ENCODE measurements at regions not wholly inside any gene's neighbourhood (a gene's known extent, or its start where the extent isn't known, plus 50 kb on each side); places are given as distances from the start of the nearest gene placed in this dataset.
"Not testable (repeated sequence)": the region's sequence is repeated elsewhere in the genome, so short reads cannot be mapped to it uniquely, and the experiment has no call there.

- H3K36me3 ChIP-seq = no peaks in the 10 kb centered on the region
- H3K4me3 ChIP-seq = no peak overlapping the region
- no peak for DNase-seq
- ATAC-seq = no peak
- no peaks in the 10 kb centered on the region for H3K4me1 ChIP-seq
- no peaks in the 10 kb centered on the region for H3K9me3 ChIP-seq
- intact Hi-C loops (cut with DNase I) = no loop called here
- no peaks in the 10 kb centered on the region for H3K27me3 ChIP-seq
- no peak overlapping the region for H3K27ac ChIP-seq
- no peak for TF ChIP-seq CTCF (IDR thresholded peaks at IDR 0.05)
These were observed 396.6 kb downstream of the TAFA4 start for GRCh38 chr3:68535782-68536181.

- intact Hi-C loops (cut with DNase I) = no loop called here
These were observed 409.0 kb downstream of the TAFA4 start for GRCh38 chr3:68523330-68523729.

DNA sequence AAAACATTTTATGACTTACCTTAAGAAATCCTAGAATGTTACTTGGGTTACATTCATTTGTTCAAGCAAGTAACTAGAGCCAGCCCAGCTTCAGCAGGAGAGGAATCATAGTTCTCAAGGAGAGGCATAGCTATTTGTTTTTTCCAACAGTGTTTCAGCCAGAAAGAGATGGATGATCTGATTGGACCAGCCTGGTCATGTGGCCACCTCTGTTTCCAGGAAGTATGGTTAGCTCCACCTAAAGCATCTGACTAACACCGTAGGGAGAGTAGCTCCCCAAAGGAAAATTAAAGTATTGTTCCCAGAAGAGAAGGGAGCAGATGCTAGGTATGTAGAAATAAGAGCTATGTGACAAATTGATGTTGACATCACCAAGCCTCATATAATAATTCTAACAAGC, 417.1 kb downstream of the TAFA4 start:
- no peaks in the 10 kb centered on the region for H3K36me3 ChIP-seq
- no peak for DNase-seq
- intact Hi-C loops (cut with DNase I) = no loop called here
- no peaks in the 10 kb centered on the region for H3K27me3 ChIP-seq
- H3K4me3 ChIP-seq = no peak overlapping the region
- ATAC-seq = no peak
- no peaks in the 10 kb centered on the region for H3K4me1 ChIP-seq
- H3K9me3 ChIP-seq = no peaks in the 10 kb centered on the region
- no peak overlapping the region for H3K27ac ChIP-seq
- no peak for TF ChIP-seq CTCF (IDR thresholded peaks at IDR 0.05)

More at GRCh38 chr3:68523330-68523729, 409.0 kb downstream of the TAFA4 start:
- Histone ChIP-seq H3K27ac (no peak overlapping the region), H3K36me3 (no peaks in the 10 kb centered on the region), H3K9me3 (no peaks in the 10 kb centered on the region), H3K4me1 (no peaks in the 10 kb centered on the region), H3K27me3 (no peaks in the 10 kb centered on the region), H3K4me3 (no peak overlapping the region)
- DNase-seq (no peak), ATAC-seq (no peak)
- TF ChIP-seq CTCF (IDR thresholded peaks at IDR 0.05) = no peak

GRCh38 chr3:68504201-68504600, 428.1 kb downstream of the TAFA4 start:
- Histone ChIP-seq H3K36me3 (no peaks in the 10 kb centered on the region), H3K27me3 (no peaks in the 10 kb centered on the region), H3K9me3 (no peaks in the 10 kb centered on the region), H3K4me3 (no peak overlapping the region), H3K4me1 (no peaks in the 10 kb centered on the region), H3K27ac (no peak overlapping the region)
- ATAC-seq = no peak
- DNase-seq = no peak
- TF ChIP-seq CTCF (IDR thresholded peaks at IDR 0.05) = no peak
- intact Hi-C loops (cut with DNase I) = no loop called here

DNA sequence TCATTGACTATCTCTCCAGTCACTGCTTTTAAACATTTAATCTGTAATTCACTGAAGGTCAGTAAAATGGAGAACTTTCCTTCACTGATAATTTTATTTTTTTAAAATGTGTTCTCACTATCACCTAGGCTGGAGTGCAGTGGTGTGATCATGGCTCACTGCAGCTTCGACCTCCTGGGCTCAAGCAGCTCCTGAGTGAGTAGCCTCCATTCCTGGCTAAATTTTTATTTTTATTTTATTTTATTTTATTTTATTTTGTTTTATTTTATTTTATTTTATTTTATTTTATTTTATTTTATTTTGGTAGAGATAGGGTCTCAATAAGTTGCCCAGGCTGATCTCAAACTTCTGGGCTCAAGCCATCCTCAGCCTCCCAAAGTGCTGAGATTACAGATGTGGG, 446.5 kb downstream of the TAFA4 start:
- H3K9me3 ChIP-seq; H3K4me1 ChIP-seq; DNase-seq; H3K27me3 ChIP-seq; ATAC-seq; intact Hi-C loops (cut with DNase I); H3K27ac ChIP-seq; H3K4me3 ChIP-seq; H3K36me3 ChIP-seq: not testable (repeated sequence)

DNA sequence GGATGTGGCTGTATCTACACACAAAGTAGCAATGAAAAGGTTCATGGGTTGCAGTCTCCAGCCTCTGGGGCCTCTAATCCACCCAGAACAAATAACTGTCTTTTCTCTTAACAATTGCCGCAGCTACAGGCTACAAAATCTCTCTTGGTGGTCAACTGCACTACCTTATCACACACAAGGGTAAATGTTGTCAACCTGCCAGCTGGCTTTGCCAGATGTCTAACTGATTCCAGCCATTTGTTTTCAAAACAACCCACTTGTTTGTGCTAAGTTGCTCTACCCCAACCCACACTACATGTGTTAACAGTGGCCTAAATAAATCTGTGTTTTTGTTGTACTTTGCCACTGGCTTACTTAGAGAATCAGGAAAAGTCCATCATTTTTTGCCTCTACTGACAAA, 447.3 kb downstream of the TAFA4 start:
- no peak for TF ChIP-seq CTCF (IDR thresholded peaks at IDR 0.05)
- H3K27ac ChIP-seq = no peak overlapping the region
- ATAC-seq = no peak
- no peak for DNase-seq
- H3K4me1 ChIP-seq = no peaks in the 10 kb centered on the region
- no peaks in the 10 kb centered on the region for H3K9me3 ChIP-seq
- H3K4me3 ChIP-seq = no peak overlapping the region
- H3K27me3 ChIP-seq = no peaks in the 10 kb centered on the region
- no peaks in the 10 kb centered on the region for H3K36me3 ChIP-seq
- intact Hi-C loops (cut with DNase I) = no loop called here
